HG02763 (cell line): ENCODE measurements at regions not wholly inside any gene's neighbourhood (a gene's known extent, or its start where the extent isn't known, plus 50 kb on each side); places are given as distances from the start of the nearest gene placed in this dataset.

ENCODE experiments used
- ATAC-seq: cut with Tn5 transposase; IDR thresholded peaks from one replicate; pipeline ENCODE4 v1.9.1; 2021; ENCODE audit warnings: mild to moderate bottlenecking, moderate library complexity; ENCODE audit not compliant: unreplicated experiment

GRCh38 chr5:40010436-40010835 lies 585.7 kb upstream of the DAB2 start:
- ATAC-seq = no peak

- no peak for ATAC-seq
Observed at GRCh38 chr5:40006260-40006659, 581.5 kb upstream of the DAB2 start.

GRCh38 chr5:40001796-40002195 lies 577.0 kb upstream of the DAB2 start:
- no peak for ATAC-seq

GRCh38 chr5:39998518-39998917 lies 573.7 kb upstream of the DAB2 start:
- ATAC-seq = no peak

GRCh38 chr5:39995990-39996389 lies 571.2 kb upstream of the DAB2 start:
- no peak for ATAC-seq

- ATAC-seq = no peak
Observed at GRCh38 chr5:39992617-39993202, 567.9 kb upstream of the DAB2 start.

GRCh38 chr5:39986614-39987013 lies 561.8 kb upstream of the DAB2 start:
- no peak for ATAC-seq

GRCh38 chr5:39980056-39980455 lies 555.3 kb upstream of the DAB2 start:
- no peak for ATAC-seq

GRCh38 chr5:39977066-39977655 lies 552.4 kb upstream of the DAB2 start:
- ATAC-seq = no peak

- no peak for ATAC-seq
Observed at GRCh38 chr5:39970117-39970798, 545.5 kb upstream of the DAB2 start.

GRCh38 chr5:39968381-39968780 lies 543.6 kb upstream of the DAB2 start:
- no peak for ATAC-seq

GRCh38 chr5:39955156-39955555 lies 530.4 kb upstream of the DAB2 start:
- ATAC-seq = no peak

- no peak for ATAC-seq
Observed at GRCh38 chr5:39951070-39951469, 526.3 kb upstream of the DAB2 start.

GRCh38 chr5:39948867-39949468 lies 524.2 kb upstream of the DAB2 start:
- peak; percentile 79 for ATAC-seq

GRCh38 chr5:39948341-39948740 lies 523.6 kb upstream of the DAB2 start:
- no peak for ATAC-seq

GRCh38 chr5:39947657-39948056 lies 522.9 kb upstream of the DAB2 start:
- ATAC-seq = no peak

GRCh38 chr5:39946356-39947045 lies 521.7 kb upstream of the DAB2 start:
- no peak for ATAC-seq

- ATAC-seq = no peak
Observed at GRCh38 chr5:39945870-39946269, 521.1 kb upstream of the DAB2 start.

- ATAC-seq = no peak
Observed at GRCh38 chr5:39943811-39944210, 519.0 kb upstream of the DAB2 start.

- ATAC-seq = no peak
Observed at GRCh38 chr5:39942606-39943005, 517.8 kb upstream of the DAB2 start.

- ATAC-seq = no peak
Observed at GRCh38 chr5:39941416-39941815, 516.6 kb upstream of the DAB2 start.

GRCh38 chr5:39934830-39935229 lies 510.1 kb upstream of the DAB2 start:
- no peak for ATAC-seq
